SK-N-MC (cell line): ENCODE measurements at regions not wholly inside any gene's neighbourhood (a gene's known extent, or its start where the extent isn't known, plus 50 kb on each side); places are given as distances from the start of the nearest gene placed in this dataset.

Experiments
- EZH2 ChIP-seq: fragments of 200-600 bp; sonication (generic); IDR thresholded peaks from one replicate; pipeline ENCODE4 v1.6.1; 2017; ENCODE audit warnings: antibody characterized with exemption
- FOXP2 ChIP-seq: optimal IDR thresholded peaks from 2 replicates; pipeline ENCODE3; 2011; ENCODE audit warnings: mild to moderate bottlenecking, moderate library complexity; ENCODE audit not compliant: insufficient read depth; ENCODE audit errors: extremely low read length, control extremely low read depth

DNA sequence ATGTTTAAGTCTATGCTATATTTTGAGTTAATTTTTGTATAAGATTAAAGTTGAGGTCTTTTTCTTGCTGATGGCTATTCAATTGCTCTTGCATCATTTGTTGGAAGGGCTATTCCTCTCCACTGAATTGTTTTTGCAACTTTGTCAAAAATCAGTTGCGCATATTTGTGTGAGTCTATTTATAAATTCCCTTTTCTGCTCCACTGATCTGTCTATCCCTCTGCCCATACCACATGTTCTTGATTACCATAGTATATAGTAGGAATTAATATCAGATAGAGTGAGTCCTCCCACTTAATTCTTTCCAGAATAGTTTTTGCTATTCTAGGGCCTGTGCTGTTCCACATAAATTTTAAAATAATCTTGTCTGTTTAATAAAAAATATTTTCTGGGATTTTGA, 152.4 kb upstream of the ADCY1 start:
- no peak for TF ChIP-seq FOXP2
- TF ChIP-seq EZH2, result no peak
